ENCODE measurements at regions not wholly inside any gene's neighbourhood (a gene's known extent, or its start where the extent isn't known, plus 50 kb on each side); places are given as distances from the start of the nearest gene placed in this dataset.

DNA sequence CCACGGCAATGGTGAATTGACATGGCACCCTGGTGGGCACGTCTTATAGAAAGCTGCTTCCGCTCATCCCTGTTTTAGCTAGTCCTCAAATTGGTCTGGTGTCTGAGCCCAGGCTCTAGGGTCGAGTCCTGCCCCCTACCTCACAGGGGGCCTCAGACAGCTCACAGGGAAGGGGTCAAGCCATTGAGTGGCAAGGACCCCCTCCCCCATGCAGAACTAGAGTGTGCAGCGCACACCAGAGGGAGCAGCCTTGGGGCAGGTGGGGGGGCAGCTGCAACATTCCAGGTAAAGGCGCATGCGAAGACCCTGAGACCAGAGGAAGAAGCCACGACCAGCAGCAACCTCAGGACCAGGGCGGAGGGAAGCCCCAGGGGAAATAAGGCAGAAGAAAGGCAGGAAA lies 240.4 kb upstream of the PPP2R2D start:
- no peak overlapping the region for H3K9ac ChIP-seq (ENCODE audit: low read length)
- no peaks in the 10 kb centered on the region for H3K36me3 ChIP-seq (ENCODE audit: low read depth, low read length)
- no peaks in the 10 kb centered on the region for H4K20me1 ChIP-seq (ENCODE audit: low read length)
- no peak overlapping the region for H3K4me2 ChIP-seq (ENCODE audit: low read length)
- H3F3A ChIP-seq (ENCODE audit: low read length, unreplicated experiment): no peaks in the 10 kb centered on the region
- no peaks in the 10 kb centered on the region for H3K27me3 ChIP-seq (ENCODE audit: low read length)
- H3K27ac ChIP-seq (ENCODE audit: low read length): no peak overlapping the region
- DNase-seq: no peak
- H3K79me2 ChIP-seq (ENCODE audit: low read length): no peaks in the 10 kb centered on the region
- no peaks in the 10 kb centered on the region for H3K9me3 ChIP-seq (ENCODE audit: low read length)
- no peaks in the 10 kb centered on the region for H3K9me2 ChIP-seq (replicated peaks; ENCODE audit: low read length)
- H2AFZ ChIP-seq (ENCODE audit: low read length): no peak overlapping the region
- ChIA-PET POLR2A (ENCODE audit: unreplicated experiment) (no interaction called here), CTCF (no interaction called here)
- TF ChIP-seq, protein P1, sequence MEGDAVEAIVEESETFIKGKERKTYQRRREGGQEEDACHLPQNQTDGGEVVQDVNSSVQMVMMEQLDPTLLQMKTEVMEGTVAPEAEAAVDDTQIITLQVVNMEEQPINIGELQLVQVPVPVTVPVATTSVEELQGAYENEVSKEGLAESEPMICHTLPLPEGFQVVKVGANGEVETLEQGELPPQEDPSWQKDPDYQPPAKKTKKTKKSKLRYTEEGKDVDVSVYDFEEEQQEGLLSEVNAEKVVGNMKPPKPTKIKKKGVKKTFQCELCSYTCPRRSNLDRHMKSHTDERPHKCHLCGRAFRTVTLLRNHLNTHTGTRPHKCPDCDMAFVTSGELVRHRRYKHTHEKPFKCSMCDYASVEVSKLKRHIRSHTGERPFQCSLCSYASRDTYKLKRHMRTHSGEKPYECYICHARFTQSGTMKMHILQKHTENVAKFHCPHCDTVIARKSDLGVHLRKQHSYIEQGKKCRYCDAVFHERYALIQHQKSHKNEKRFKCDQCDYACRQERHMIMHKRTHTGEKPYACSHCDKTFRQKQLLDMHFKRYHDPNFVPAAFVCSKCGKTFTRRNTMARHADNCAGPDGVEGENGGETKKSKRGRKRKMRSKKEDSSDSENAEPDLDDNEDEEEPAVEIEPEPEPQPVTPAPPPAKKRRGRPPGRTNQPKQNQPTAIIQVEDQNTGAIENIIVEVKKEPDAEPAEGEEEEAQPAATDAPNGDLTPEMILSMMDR (conservative IDR thresholded peaks at IDR 0.05; ENCODE audit: low read depth, low read length): no peak
- TF ChIP-seq EZH2phosphoT487 (IDR thresholded peaks at IDR 0.05; ENCODE audit: borderline replicate concordance, low read length) (no peak), EZH2 (IDR thresholded peaks at IDR 0.05; ENCODE audit: low read length, unreplicated experiment) (no peak)
- no peak overlapping the region for H3K4me3 ChIP-seq (ENCODE audit: low read length)
- BruUV-seq (replicated peaks): no TSS peak
- no peaks in the 10 kb centered on the region for H3K4me1 ChIP-seq (ENCODE audit: insufficient read depth, low read length)
- intact Hi-C loops (cut with micrococcal nuclease): no loop called here
- ATAC-seq: no peak

GRCh38 chr10:131662851-131663250 lies 238.0 kb upstream of the PPP2R2D start:
- Histone ChIP-seq H3K9me2 (replicated peaks; ENCODE audit: low read length) (no peaks in the 10 kb centered on the region), H3K36me3 (ENCODE audit: low read depth, low read length) (no peaks in the 10 kb centered on the region), H3K4me1 (ENCODE audit: insufficient read depth, low read length) (no peaks in the 10 kb centered on the region), H3F3A (ENCODE audit: low read length, unreplicated experiment) (no peaks in the 10 kb centered on the region), H3K27me3 (ENCODE audit: low read length) (no peaks in the 10 kb centered on the region), H3K4me3 (ENCODE audit: low read length) (no peak overlapping the region), H3K79me2 (ENCODE audit: low read length) (no peaks in the 10 kb centered on the region), H3K9ac (ENCODE audit: low read length) (no peak overlapping the region), H4K20me1 (ENCODE audit: low read length) (no peaks in the 10 kb centered on the region), H3K9me3 (ENCODE audit: low read length) (no peaks in the 10 kb centered on the region), H2AFZ (ENCODE audit: low read length) (no peak overlapping the region), H3K27ac (ENCODE audit: low read length) (no peak overlapping the region), H3K4me2 (ENCODE audit: low read length) (no peak overlapping the region)
- POLR2A ChIA-PET (ENCODE audit: unreplicated experiment): no interaction called here
- CTCF ChIA-PET: no interaction called here
- no peak for TF ChIP-seq EZH2phosphoT487 (IDR thresholded peaks at IDR 0.05; ENCODE audit: borderline replicate concordance, low read length)
- intact Hi-C loops (cut with micrococcal nuclease): no loop called here
- ATAC-seq: no peak
- no peak for DNase-seq
- BruUV-seq (replicated peaks): no TSS peak

GRCh38 chr10:131663351-131663750 lies 237.5 kb upstream of the PPP2R2D start:
- CTCF ChIA-PET: no interaction called here
- Histone ChIP-seq H3K36me3 (ENCODE audit: low read depth, low read length) (no peaks in the 10 kb centered on the region), H3K4me1 (ENCODE audit: insufficient read depth, low read length) (no peaks in the 10 kb centered on the region), H3K27me3 (ENCODE audit: low read length) (no peaks in the 10 kb centered on the region), H3K4me2 (ENCODE audit: low read length) (no peak overlapping the region), H3K4me3 (ENCODE audit: low read length) (no peak overlapping the region), H2AFZ (ENCODE audit: low read length) (no peak overlapping the region), H3K27ac (ENCODE audit: low read length) (no peak overlapping the region), H3K79me2 (ENCODE audit: low read length) (no peaks in the 10 kb centered on the region), H4K20me1 (ENCODE audit: low read length) (no peaks in the 10 kb centered on the region), H3K9ac (ENCODE audit: low read length) (no peak overlapping the region), H3K9me3 (ENCODE audit: low read length) (no peaks in the 10 kb centered on the region), H3K9me2 (replicated peaks; ENCODE audit: low read length) (no peaks in the 10 kb centered on the region), H3F3A (ENCODE audit: low read length, unreplicated experiment) (no peaks in the 10 kb centered on the region)
- BruUV-seq (replicated peaks): no TSS peak
- DNase-seq (no peak), ATAC-seq (no peak)
- intact Hi-C loops (cut with micrococcal nuclease): no loop called here
- TF ChIP-seq EZH2phosphoT487 (IDR thresholded peaks at IDR 0.05; ENCODE audit: borderline replicate concordance, low read length): no peak
- TF ChIP-seq, protein P1 (conservative IDR thresholded peaks at IDR 0.05; ENCODE audit: low read depth, low read length): no peak
- TF ChIP-seq EZH2 (IDR thresholded peaks at IDR 0.05; ENCODE audit: low read length, unreplicated experiment): no peak
- POLR2A ChIA-PET (ENCODE audit: unreplicated experiment): no interaction called here
